LHCN-M2 (cell line): ENCODE measurements at regions not wholly inside any gene's neighbourhood (a gene's known extent, or its start where the extent isn't known, plus 50 kb on each side); places are given as distances from the start of the nearest gene placed in this dataset.

Experiments used
- DNase-seq: peaks from one replicate; pipeline ENCODE4 v3.0.0-alpha.2; 2012; ENCODE audit warnings: low read depth

GRCh38 chr12:76706761-76707160, 57.2 kb upstream of the ZDHHC17 start:
- no peak for DNase-seq

GRCh38 chr12:76707772-76708171, 56.1 kb upstream of the ZDHHC17 start:
- DNase-seq, result no peak

GRCh38 chr12:76708296-76708695, 55.6 kb upstream of the ZDHHC17 start:
- no peak for DNase-seq

- no peak for DNase-seq
These were observed 52.7 kb upstream of the ZDHHC17 start for GRCh38 chr12:76711241-76711640.

DNA sequence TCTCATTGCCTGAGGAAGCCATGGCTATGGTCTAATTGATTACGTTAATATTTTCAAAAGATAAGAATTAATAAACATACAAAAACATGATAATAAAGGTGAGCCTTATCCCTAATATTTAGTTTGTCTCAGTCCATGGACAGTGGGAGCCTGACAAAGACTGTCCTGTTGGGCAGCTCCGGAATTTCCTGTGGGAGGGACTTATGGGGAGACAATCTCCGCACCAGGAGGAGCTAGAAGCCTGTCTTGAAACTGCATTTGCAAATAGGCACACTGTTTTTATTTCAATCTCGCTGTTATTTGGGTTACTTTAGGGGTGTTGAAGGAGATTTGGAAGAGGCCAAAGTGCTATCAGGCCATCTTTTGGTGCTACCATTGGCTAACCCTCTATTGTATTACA, 50.8 kb upstream of the ZDHHC17 start:
- DNase-seq, result no peak

DNA sequence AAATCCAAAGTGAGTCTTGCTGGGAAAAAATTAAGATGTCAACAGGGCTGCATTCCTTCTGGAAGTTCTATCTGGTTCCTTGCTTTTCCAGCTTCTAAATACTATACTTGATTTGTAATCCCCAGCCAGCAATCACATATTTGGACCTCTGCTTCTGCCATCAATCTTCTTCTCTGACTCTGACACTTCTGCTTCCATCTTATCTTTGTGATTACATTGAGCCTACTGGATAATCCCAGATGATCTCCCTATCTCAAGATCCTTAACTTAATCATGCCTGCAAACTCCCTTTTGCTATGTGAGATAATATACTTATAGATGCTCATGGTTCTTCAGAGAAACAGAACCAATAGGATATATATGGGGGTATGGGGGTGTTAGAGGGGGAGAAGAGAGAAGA, 49.9 kb upstream of the ZDHHC17 start:
- DNase-seq, result no peak
